Testis (tissue), 2 donors: ENCODE measurements at regions not wholly inside any gene's neighbourhood (a gene's known extent, or its start where the extent isn't known, plus 50 kb on each side); places are given as distances from the start of the nearest gene placed in this dataset.

Experiments used
- DNase-seq: peaks from one replicate; pipeline ENCODE4 v3.0.0-alpha.2; 2019
- H3K27ac ChIP-seq, 2 donors: fragments of 200-600 bp; sonication (generic); one replicate each; pipeline ENCODE4 v1.5.1; 2019
- H3K27me3 ChIP-seq: fragments of 200-600 bp; sonication (generic); one replicate; pipeline ENCODE4 v1.5.1; 2019
- H3K36me3 ChIP-seq: fragments of 200-600 bp; sonication (generic); one replicate; pipeline ENCODE4 v1.5.1; 2017; ENCODE audit warnings: low read depth; ENCODE audit errors: missing control alignments
- H3K4me1 ChIP-seq: fragments of 200-600 bp; sonication (generic); one replicate; pipeline ENCODE4 v1.5.1; 2019
- H3K4me3 ChIP-seq, 2 donors: fragments of 200-600 bp; sonication (generic); one replicate each; pipeline ENCODE4 v1.5.1; 2017 to 2019
- H3K9me3 ChIP-seq: fragments of 200-600 bp; sonication (generic); one replicate; pipeline ENCODE4 v1.5.1; 2017
- POLR2A ChIP-seq: fragments of 450-650 bp; IDR thresholded peaks from one replicate; pipeline ENCODE4 v1.6.1; 2017; ENCODE audit warnings: antibody characterized with exemption, mild to moderate bottlenecking, moderate library complexity
- WGBS, 2 donors: methylation state at CpG; one replicate each; pipeline ENCODE4 v1.1.5; 2018; 5-methylcytosine and 5-hydroxymethylcytosine counted together
- intact Hi-C: fragments of 100-400 bp; cut with DNase I; formaldehyde crosslinking; loops from one replicate; pipeline ENCODE4 v1.15.1; 2023; ENCODE audit warnings: low total_unique reads
- TF ChIP-seq, protein P1 (sequence below), 3 experiments: fragments of 450-650 bp in 2 of 3; fragments of 200-600 bp in 1 of 3; sonication (generic) in 1 of 3; IDR thresholded peaks; one replicate each; pipeline ENCODE4 v1.5.1; 2016 to 2019; ENCODE audit warnings: antibody characterized with exemption in 3 of 3, mild to moderate bottlenecking in 2 of 3, moderate library complexity in 1 of 3

DNA sequence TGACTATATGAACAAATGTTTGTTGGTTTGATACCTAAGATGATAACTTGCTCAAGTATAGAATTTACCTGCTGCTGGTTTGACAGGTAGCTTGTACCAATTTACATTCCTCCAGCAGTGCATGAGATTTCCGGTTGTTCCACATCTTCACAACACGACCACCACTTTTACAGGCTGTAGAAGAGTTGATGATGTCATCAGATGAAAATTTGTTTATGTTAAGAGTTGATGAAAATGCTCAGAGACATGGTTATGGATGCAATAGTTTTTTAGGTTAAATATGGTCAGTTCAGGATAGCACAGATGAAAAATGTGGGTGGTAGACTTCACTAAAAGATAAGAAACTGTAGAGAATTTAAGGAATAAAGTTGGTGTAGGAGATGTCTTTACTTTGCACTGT lies 468.3 kb downstream of the PCDH18 start:
- H3K4me3 ChIP-seq: no peak overlapping the region
- H3K9me3 ChIP-seq: no peaks in the 10 kb centered on the region
- no peak overlapping the region for H3K27ac ChIP-seq
- no peaks in the 10 kb centered on the region for H3K36me3 ChIP-seq
- H3K4me1 ChIP-seq: no peaks in the 10 kb centered on the region
- no peaks in the 10 kb centered on the region for H3K27me3 ChIP-seq
- no peak for DNase-seq
- WGBS, 2 donors: 83 to 84% methylated on average over 2 of the region's 2 CpGs
- no peak for TF ChIP-seq POLR2A
- TF ChIP-seq, protein P1, sequence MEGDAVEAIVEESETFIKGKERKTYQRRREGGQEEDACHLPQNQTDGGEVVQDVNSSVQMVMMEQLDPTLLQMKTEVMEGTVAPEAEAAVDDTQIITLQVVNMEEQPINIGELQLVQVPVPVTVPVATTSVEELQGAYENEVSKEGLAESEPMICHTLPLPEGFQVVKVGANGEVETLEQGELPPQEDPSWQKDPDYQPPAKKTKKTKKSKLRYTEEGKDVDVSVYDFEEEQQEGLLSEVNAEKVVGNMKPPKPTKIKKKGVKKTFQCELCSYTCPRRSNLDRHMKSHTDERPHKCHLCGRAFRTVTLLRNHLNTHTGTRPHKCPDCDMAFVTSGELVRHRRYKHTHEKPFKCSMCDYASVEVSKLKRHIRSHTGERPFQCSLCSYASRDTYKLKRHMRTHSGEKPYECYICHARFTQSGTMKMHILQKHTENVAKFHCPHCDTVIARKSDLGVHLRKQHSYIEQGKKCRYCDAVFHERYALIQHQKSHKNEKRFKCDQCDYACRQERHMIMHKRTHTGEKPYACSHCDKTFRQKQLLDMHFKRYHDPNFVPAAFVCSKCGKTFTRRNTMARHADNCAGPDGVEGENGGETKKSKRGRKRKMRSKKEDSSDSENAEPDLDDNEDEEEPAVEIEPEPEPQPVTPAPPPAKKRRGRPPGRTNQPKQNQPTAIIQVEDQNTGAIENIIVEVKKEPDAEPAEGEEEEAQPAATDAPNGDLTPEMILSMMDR (IDR thresholded peaks at IDR 0.05): no peak
- intact Hi-C loops: no loop called here

DNA sequence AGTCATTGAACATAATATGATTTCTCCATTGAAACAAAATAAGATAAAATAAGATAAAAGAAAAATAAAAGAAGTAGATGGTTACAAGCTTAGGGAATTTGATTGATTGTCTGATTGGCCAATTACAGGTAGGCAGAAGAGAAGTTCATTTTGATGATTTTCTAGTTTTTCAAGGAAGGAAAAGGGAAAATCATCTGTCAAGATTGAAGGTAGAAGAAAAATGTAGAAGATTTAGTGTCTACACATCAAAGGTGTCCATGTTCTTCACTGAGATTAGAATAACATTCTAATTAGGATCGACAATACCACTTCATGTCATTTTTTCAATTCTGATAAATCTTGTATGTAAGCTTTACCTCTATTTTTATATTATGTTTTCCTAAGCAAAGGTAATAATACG lies 489.1 kb downstream of the PCDH18 start:
- TF ChIP-seq, protein P1 (IDR thresholded peaks at IDR 0.05): no peak
- TF ChIP-seq POLR2A: no peak
- Histone ChIP-seq H3K4me3 (no peak overlapping the region), H3K36me3 (no peaks in the 10 kb centered on the region), H3K27me3 (no peaks in the 10 kb centered on the region), H3K27ac (no peak overlapping the region), H3K9me3 (no peaks in the 10 kb centered on the region), H3K4me1 (no peaks in the 10 kb centered on the region)
- intact Hi-C loops: no loop called here
- WGBS, 2 donors: 76 to 87% methylated on average over 2 of the region's 2 CpGs
- no peak for DNase-seq

DNA sequence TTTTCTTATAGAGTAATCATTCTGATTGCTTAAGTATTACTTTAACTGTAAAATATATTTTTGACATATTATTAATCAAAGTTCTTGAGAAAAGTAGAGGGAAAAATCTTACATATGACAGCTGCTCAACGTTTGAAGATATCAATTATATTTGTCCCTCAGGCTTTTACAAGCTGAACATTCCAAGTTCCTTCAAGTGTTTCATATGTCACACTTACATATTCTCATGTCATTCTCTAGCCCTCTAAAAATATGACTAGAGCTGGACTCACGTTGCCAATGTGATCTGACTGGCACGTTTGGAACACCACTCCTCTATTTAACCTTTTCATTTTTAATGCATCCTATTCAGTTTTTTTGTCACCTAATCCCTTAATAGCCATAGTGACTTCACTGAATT lies 492.9 kb downstream of the PCDH18 start:
- intact Hi-C loops: no loop called here
- no peaks in the 10 kb centered on the region for H3K9me3 ChIP-seq
- no peaks in the 10 kb centered on the region for H3K4me1 ChIP-seq
- 51 to 56% methylated on average over 3 of the region's 3 CpGs for WGBS, 2 donors
- no peak for TF ChIP-seq POLR2A
- TF ChIP-seq, protein P1 (IDR thresholded peaks at IDR 0.05): no peak
- no peak for DNase-seq
- H3K36me3 ChIP-seq: no peaks in the 10 kb centered on the region
- no peak overlapping the region for H3K4me3 ChIP-seq
- no peak overlapping the region for H3K27ac ChIP-seq
- no peaks in the 10 kb centered on the region for H3K27me3 ChIP-seq

DNA sequence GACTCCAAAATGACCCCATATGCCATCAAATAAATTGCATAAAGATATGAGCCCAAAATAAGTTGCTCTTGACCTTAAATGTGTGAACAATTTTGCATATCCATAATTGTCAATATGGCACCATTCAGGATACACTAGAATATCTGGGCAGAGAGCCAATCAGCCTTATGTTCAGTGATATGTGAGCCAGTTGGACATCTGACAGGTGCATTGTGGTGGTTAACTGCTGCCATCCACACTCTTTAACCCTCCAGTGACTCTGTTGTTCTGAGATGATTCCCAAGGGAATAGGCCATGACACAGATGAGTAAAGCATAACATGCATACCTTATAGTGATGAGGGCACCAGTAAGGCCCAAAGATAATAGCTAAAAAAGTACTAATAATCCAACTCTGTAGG lies 500.1 kb downstream of the PCDH18 start:
- no peak overlapping the region for H3K27ac ChIP-seq
- intact Hi-C loops: no loop called here
- TF ChIP-seq, protein P1 (IDR thresholded peaks at IDR 0.05): no peak
- TF ChIP-seq POLR2A: no peak
- H3K27me3 ChIP-seq: no peaks in the 10 kb centered on the region
- H3K9me3 ChIP-seq: no peaks in the 10 kb centered on the region
- H3K4me1 ChIP-seq: no peaks in the 10 kb centered on the region
- no peak for DNase-seq
- H3K36me3 ChIP-seq: no peaks in the 10 kb centered on the region
- no peak overlapping the region for H3K4me3 ChIP-seq

DNA sequence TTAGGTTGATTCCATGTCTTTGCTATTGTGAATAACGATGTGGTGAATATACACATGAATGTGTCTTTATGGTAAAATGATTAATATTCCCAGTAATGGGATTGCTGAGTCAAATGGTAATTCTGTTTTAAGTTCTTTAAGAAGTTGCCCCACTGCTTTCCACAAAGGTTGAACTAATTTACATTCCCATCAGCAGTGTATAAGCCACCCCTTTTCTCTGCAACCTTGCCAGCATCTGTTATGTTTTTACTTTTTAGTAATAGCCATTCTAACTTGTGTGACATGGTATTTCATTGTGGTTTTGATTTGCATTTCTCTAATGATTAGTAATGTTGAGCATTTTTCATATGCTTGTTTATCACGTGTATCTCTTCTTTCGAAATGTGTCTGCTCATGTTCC lies 503.3 kb downstream of the PCDH18 start:
- Histone ChIP-seq H3K27me3 (no peaks in the 10 kb centered on the region), H3K27ac (no peak overlapping the region), H3K4me1 (no peaks in the 10 kb centered on the region), H3K9me3 (no peaks in the 10 kb centered on the region), H3K4me3 (no peak overlapping the region), H3K36me3 (no peaks in the 10 kb centered on the region)
- no peak for DNase-seq
- intact Hi-C loops: no loop called here
- no peak for TF ChIP-seq POLR2A
- TF ChIP-seq, protein P1 (IDR thresholded peaks at IDR 0.05): no peak
- WGBS, 2 donors: 73 to 79% methylated on average over 3 of the region's 3 CpGs
